HAP-1 (cell line): ENCODE measurements at regions not wholly inside any gene's neighbourhood (a gene's known extent, or its start where the extent isn't known, plus 50 kb on each side); places are given as distances from the start of the nearest gene placed in this dataset.

Experiments
- DNase-seq, 2 experiments: peaks; one replicate each; pipeline ENCODE4 v3.0.0-alpha.2; 2016 to 2020; ENCODE audit warnings: low spot score in 2 of 2
- H3K27me3 ChIP-seq: fragments of 250-450 bp; sonication (Bioruptor Pico); 2 replicates; pipeline ENCODE4 v1.5.1; 2020; ENCODE audit warnings: low read depth, mild to moderate bottlenecking, moderate library complexity
- H3K36me3 ChIP-seq: fragments of 250-450 bp; sonication (Bioruptor Pico); replicated peaks from 2 replicates; pipeline ENCODE4 v1.5.1; 2020; ENCODE audit warnings: mild to moderate bottlenecking
- H3K4me1 ChIP-seq: fragments of 250-450 bp; sonication (Bioruptor Pico); 2 replicates; pipeline ENCODE4 v1.5.1; 2020; ENCODE audit warnings: mild to moderate bottlenecking
- H3K4me3 ChIP-seq: fragments of 250-450 bp; sonication (Bioruptor Pico); 2 replicates; pipeline ENCODE4 v1.5.1; 2020; ENCODE audit warnings: mild to moderate bottlenecking, moderate library complexity
- H3K9me3 ChIP-seq: fragments of 250-450 bp; sonication (Bioruptor Pico); 2 replicates; pipeline ENCODE4 v1.5.1; 2020; ENCODE audit warnings: mild to moderate bottlenecking, moderate library complexity
- in situ Hi-C: fragments of 300-500 bp; cut with MboI; formaldehyde crosslinking; loops from 3 replicates; pipeline ENCODE4 v1.14.3; 2020; ENCODE audit warnings: low sequenced_read_pairs, inconsistent platforms, mixed read lengths

- no peaks in the 10 kb centered on the region for H3K27me3 ChIP-seq
- no peaks in the 10 kb centered on the region for H3K4me1 ChIP-seq
- no peak for DNase-seq
- H3K4me3 ChIP-seq = no peak overlapping the region
- in situ Hi-C loops = no loop called here
- H3K9me3 ChIP-seq = no peaks in the 10 kb centered on the region
- no peaks in the 10 kb centered on the region for H3K36me3 ChIP-seq
These were observed 161.1 kb upstream of the CDH12 start for GRCh38 chr5:23014266-23014665.

- Histone ChIP-seq H3K36me3 (no peaks in the 10 kb centered on the region), H3K4me1 (0 out of 2 replicates have a peak, but pooled peaks cover 1% of the 10 kb centered on the region), H3K9me3 (no peaks in the 10 kb centered on the region), H3K27me3 (no peaks in the 10 kb centered on the region), H3K4me3 (no peak overlapping the region)
- no peak for DNase-seq
- in situ Hi-C loops = no loop called here
These were observed 160.4 kb upstream of the CDH12 start for GRCh38 chr5:23013395-23013998.

- H3K36me3 ChIP-seq = no peaks in the 10 kb centered on the region
- 0 out of 2 replicates have a peak, but pooled peaks cover 3% of the 10 kb centered on the region for H3K4me1 ChIP-seq
- in situ Hi-C loops = no loop called here
- no peak for DNase-seq
- no peaks in the 10 kb centered on the region for H3K9me3 ChIP-seq
- H3K27me3 ChIP-seq = no peaks in the 10 kb centered on the region
- no peak overlapping the region for H3K4me3 ChIP-seq
These were observed 159.7 kb upstream of the CDH12 start for GRCh38 chr5:23012842-23013241.

DNA sequence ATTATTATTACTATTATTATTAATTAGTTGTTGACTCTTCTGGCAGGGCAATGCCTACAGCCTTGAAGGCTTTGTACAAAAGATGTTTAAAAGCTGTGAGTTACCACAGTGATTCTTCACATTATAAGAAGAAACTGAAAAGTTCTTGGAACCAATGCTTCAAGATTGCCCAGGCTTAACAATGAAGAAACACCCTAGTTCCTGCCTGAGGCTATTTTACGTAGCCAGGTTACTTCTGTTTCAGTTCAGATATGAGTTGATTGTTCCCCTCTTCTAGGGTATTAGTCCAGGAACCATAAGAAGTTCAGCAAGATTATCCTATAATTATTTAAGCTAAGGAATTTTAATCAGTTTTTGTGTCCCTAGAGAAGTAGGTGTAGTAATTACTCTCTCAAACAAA, 154.6 kb upstream of the CDH12 start:
- Histone ChIP-seq H3K36me3 (no peaks in the 10 kb centered on the region), H3K9me3 (no peaks in the 10 kb centered on the region), H3K4me3 (no peak overlapping the region), H3K4me1 (0 out of 2 replicates have a peak, but pooled peaks cover 3% of the 10 kb centered on the region), H3K27me3 (no peaks in the 10 kb centered on the region)
- in situ Hi-C loops = no loop called here
- peak in 1 of 2 experiments; percentile 12 for DNase-seq

DNA sequence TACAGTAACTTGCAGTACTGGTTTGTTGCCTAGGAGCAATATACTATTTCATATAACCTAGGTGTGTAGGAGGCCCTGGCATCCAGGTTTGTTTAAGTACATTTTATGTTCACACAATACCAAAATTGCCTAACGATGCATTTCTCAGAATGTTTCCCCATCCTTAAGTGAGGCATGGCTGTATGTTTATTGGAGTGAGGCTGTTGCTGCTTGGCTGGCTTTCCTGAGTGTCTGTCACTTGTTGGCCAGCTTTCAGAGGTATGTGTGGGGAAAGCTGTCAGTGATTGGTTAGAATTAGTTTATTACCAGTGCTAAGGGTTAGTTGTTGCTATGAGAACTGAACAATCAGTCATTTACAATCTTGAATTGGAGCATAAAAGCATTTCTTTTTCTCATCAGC, 154.1 kb upstream of the CDH12 start:
- Histone ChIP-seq H3K27me3 (no peaks in the 10 kb centered on the region), H3K4me3 (no peak overlapping the region), H3K4me1 (0 out of 2 replicates have a peak, but pooled peaks cover 3% of the 10 kb centered on the region), H3K36me3 (no peaks in the 10 kb centered on the region), H3K9me3 (no peaks in the 10 kb centered on the region)
- DNase-seq = no peak
- in situ Hi-C loops = no loop called here

DNA sequence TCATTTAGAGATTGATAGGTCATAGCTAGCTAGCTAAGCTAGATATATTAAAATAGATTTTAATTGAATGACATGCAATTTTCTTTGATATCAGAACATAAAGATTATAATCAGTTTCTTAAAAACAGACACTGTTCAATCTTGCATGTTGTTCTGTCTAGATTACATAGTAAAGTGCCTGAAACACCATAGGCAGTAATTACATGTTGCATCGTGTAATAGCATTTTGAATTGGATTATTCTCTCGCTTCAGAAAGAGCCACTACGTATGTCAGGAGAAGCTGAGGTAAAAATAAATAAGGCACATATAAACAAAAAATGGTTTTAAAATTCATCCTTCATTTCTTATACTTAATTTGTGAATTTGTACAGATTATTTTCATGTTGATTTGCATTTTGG, 148.0 kb upstream of the CDH12 start:
- Histone ChIP-seq H3K9me3 (no peaks in the 10 kb centered on the region), H3K4me1 (no peaks in the 10 kb centered on the region), H3K4me3 (no peak overlapping the region), H3K27me3 (no peaks in the 10 kb centered on the region), H3K36me3 (no peaks in the 10 kb centered on the region)
- in situ Hi-C loops = no loop called here
- DNase-seq = no peak

- H3K4me1 ChIP-seq = no peaks in the 10 kb centered on the region
- no peaks in the 10 kb centered on the region for H3K9me3 ChIP-seq
- DNase-seq = no peak
- H3K4me3 ChIP-seq = no peak overlapping the region
- no peaks in the 10 kb centered on the region for H3K36me3 ChIP-seq
- H3K27me3 ChIP-seq = no peaks in the 10 kb centered on the region
- in situ Hi-C loops = no loop called here
These were observed 145.6 kb upstream of the CDH12 start for GRCh38 chr5:22998774-22999173.

- Histone ChIP-seq H3K9me3 (no peaks in the 10 kb centered on the region), H3K36me3 (no peaks in the 10 kb centered on the region), H3K4me1 (no peaks in the 10 kb centered on the region), H3K27me3 (no peaks in the 10 kb centered on the region), H3K4me3 (no peak overlapping the region)
- DNase-seq = no peak
- in situ Hi-C loops = no loop called here
These were observed 145.2 kb upstream of the CDH12 start for GRCh38 chr5:22998362-22998761.

DNA sequence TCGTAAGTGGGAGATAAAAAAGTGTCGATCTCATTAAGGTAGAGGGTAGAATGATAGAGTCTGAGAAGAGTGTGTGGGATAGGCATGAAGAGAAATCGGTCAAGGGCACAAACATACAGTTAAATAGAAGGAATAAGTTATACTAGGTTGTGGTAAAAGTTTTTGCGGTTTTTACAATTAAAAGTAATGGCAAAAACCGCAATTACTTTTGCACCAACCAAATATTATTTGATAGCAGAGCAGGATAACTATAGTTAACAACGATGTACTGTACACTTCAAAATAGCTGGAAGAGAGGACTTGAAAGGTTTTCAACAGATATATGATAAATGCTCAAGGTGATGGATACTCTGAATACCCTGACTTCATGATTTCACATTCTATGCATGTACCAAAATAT, 135.8 kb upstream of the CDH12 start:
- no peaks in the 10 kb centered on the region for H3K4me1 ChIP-seq
- in situ Hi-C loops = no loop called here
- no peak overlapping the region for H3K4me3 ChIP-seq
- no peaks in the 10 kb centered on the region for H3K9me3 ChIP-seq
- H3K36me3 ChIP-seq = no peaks in the 10 kb centered on the region
- no peak for DNase-seq
- H3K27me3 ChIP-seq = no peaks in the 10 kb centered on the region

DNA sequence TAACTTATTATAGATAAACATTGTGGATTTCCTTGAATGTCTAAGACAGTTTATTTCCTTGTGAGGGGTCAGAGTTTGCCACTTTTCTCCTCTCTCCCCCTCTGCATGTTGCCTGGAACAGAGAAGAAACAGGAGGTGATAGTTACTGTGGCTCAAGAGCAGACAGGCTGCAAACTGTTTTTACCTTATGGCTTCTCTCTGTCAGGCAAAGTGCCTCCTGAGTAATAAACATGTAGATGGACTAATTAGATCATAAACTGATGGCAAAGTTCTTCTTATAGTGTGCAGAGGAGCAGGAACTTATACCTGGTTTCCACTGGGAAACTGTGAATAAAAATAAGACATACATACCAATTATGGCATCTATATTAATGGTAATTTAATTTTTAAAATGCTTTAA, 133.1 kb upstream of the CDH12 start:
- Histone ChIP-seq H3K4me3 (no peak overlapping the region), H3K27me3 (no peaks in the 10 kb centered on the region), H3K4me1 (no peaks in the 10 kb centered on the region), H3K9me3 (no peaks in the 10 kb centered on the region), H3K36me3 (no peaks in the 10 kb centered on the region)
- no peak for DNase-seq
- in situ Hi-C loops = no loop called here

GRCh38 chr5:22985446-22985845, 132.3 kb upstream of the CDH12 start:
- in situ Hi-C loops = no loop called here
- no peak for DNase-seq

GRCh38 chr5:22970956-22971618, 117.9 kb upstream of the CDH12 start:
- peaks cover 3% of the 10 kb centered on the region; the same call in 1 of the 2 replicates for H3K9me3 ChIP-seq
- H3K4me3 ChIP-seq = no peak overlapping the region
- H3K4me1 ChIP-seq = no peaks in the 10 kb centered on the region
- in situ Hi-C loops = no loop called here
- H3K36me3 ChIP-seq = no peaks in the 10 kb centered on the region
- H3K27me3 ChIP-seq = no peaks in the 10 kb centered on the region
- no peak for DNase-seq

More at GRCh38 chr5:22985446-22985845, 132.3 kb upstream of the CDH12 start:
- H3K4me3 ChIP-seq = no peak overlapping the region
- H3K27me3 ChIP-seq = no peaks in the 10 kb centered on the region
- no peaks in the 10 kb centered on the region for H3K36me3 ChIP-seq
- H3K9me3 ChIP-seq = no peaks in the 10 kb centered on the region
- no peaks in the 10 kb centered on the region for H3K4me1 ChIP-seq

DNA sequence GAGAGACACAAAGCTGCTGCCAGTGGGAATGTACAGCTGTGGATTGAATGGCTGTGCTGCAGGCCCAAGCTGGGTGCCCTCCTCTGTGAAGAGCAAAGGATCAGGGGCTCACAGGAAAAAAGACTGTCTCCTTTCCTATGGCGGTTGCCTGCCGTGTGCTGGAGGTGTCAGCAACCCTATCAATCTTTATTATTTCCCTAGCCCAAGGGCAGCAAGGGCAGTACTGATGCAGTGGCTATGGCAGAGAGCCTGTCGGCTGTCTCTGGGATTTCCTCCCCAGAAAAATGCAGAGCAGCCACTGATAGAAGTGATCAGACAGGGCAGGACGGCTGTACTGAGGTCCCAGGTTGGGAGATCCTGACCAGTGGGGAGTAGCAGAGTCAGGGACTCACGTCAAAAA, 117.3 kb upstream of the CDH12 start:
- Histone ChIP-seq H3K27me3 (no peaks in the 10 kb centered on the region), H3K9me3 (peaks cover 3% of the 10 kb centered on the region; the same call in 1 of the 2 replicates), H3K4me1 (no peaks in the 10 kb centered on the region), H3K4me3 (no peak overlapping the region), H3K36me3 (no peaks in the 10 kb centered on the region)
- in situ Hi-C loops = no loop called here
- DNase-seq = no peak

DNA sequence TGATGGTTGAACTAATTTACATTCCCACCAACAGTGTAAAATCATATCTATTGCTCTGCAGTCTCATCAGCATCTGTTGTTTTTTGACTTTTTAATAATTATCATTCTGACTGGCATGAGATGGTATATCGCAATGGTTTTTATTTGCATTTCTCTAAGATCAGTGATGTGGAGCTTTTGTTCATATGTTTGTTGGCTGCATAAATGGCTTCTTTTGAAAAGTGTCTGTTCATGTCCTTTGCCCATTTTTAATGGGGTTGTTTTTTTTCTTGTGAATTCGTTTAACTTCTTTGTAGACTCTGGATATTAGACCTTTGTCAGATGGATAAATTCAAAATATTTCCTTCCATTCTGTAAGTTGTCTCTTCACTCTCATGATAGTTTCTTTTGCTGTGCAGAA, 115.2 kb upstream of the CDH12 start:
- DNase-seq = no peak
- H3K27me3 ChIP-seq = no peaks in the 10 kb centered on the region
- H3K4me3 ChIP-seq = no peak overlapping the region
- in situ Hi-C loops = no loop called here
- H3K36me3 ChIP-seq = no peaks in the 10 kb centered on the region
- H3K9me3 ChIP-seq = peaks cover 3% of the 10 kb centered on the region; the same call in 1 of the 2 replicates
- no peaks in the 10 kb centered on the region for H3K4me1 ChIP-seq
